ENCODE measurements at regions not wholly inside any gene's neighbourhood (a gene's known extent, or its start where the extent isn't known, plus 50 kb on each side); places are given as distances from the start of the nearest gene placed in this dataset.

DNA sequence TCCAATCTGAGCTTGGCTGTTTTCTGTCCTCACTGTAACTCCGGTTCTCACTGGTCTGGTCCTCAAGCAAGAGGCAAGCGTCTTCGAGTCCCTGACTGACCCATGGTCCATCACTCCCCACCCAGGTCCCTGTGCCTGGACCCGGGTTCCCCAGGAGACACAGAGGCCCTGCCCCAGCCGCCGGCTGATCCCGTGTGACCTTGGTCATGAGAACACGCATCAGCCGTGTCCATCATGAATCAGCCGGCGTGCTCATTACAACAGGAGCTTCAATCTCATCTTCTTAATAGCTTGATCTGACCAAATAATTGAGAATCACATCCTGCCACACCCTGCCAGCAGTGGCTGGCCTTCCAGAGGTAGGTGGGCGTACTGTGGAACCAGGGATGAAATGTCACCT lies 545.1 kb downstream of the BRD1 start:
- Histone ChIP-seq H3K27me3 (ENCODE audit: insufficient read depth, low read length) (peaks cover 88% of the 10 kb centered on the region), H3K27ac (ENCODE audit: low read depth, low read length) (no peak overlapping the region), H3K36me3 (ENCODE audit: control insufficient read depth in 1 of 2, insufficient read depth in 2 of 2, low read length in 2 of 2) (no peaks in the 10 kb centered on the region), H4K20me1 (ENCODE audit: insufficient read depth) (no peaks in the 10 kb centered on the region), H3K4me3 (replicated peaks in 1 of 2; ENCODE audit: low read depth in 1 of 2, low read length in 2 of 2) (no peak overlapping the region), H3K9me3 (ENCODE audit: control insufficient read depth in 1 of 2, insufficient read depth in 1 of 2, low read depth in 1 of 2, low read length in 2 of 2) (no peaks in the 10 kb centered on the region), H3K9me2 (ENCODE audit: insufficient read depth) (no peaks in the 10 kb centered on the region), H3K4me1 (ENCODE audit: control insufficient read depth in 1 of 2, insufficient read depth in 2 of 2, low read length in 2 of 2) (peaks cover 0 to 25% of the 10 kb centered on the region in 2 experiments; a peak in 2 of 4 replicates), H3K9ac (ENCODE audit: low read length) (no peak overlapping the region), H3K79me2 (ENCODE audit: insufficient read depth, low read length) (no peaks in the 10 kb centered on the region), H2AFZ (ENCODE audit: low read depth, low read length, poor library complexity, severe bottlenecking) (no peak overlapping the region), H3K4me2 (ENCODE audit: low read length) (no peak overlapping the region)
- CTCF ChIA-PET: no interaction called here
- no TSS peak for BruUV-seq (replicated peaks)
- POLR2A ChIA-PET: no interaction called here
- no peak for ATAC-seq
- RAD21 ChIA-PET (ENCODE audit: low non-redundant PET in 1 of 2, low total read pairs in 2 of 2, uncharacterized antibody in 2 of 2, unreplicated experiment in 2 of 2): no interaction called here
- TF ChIP-seq, protein P1, sequence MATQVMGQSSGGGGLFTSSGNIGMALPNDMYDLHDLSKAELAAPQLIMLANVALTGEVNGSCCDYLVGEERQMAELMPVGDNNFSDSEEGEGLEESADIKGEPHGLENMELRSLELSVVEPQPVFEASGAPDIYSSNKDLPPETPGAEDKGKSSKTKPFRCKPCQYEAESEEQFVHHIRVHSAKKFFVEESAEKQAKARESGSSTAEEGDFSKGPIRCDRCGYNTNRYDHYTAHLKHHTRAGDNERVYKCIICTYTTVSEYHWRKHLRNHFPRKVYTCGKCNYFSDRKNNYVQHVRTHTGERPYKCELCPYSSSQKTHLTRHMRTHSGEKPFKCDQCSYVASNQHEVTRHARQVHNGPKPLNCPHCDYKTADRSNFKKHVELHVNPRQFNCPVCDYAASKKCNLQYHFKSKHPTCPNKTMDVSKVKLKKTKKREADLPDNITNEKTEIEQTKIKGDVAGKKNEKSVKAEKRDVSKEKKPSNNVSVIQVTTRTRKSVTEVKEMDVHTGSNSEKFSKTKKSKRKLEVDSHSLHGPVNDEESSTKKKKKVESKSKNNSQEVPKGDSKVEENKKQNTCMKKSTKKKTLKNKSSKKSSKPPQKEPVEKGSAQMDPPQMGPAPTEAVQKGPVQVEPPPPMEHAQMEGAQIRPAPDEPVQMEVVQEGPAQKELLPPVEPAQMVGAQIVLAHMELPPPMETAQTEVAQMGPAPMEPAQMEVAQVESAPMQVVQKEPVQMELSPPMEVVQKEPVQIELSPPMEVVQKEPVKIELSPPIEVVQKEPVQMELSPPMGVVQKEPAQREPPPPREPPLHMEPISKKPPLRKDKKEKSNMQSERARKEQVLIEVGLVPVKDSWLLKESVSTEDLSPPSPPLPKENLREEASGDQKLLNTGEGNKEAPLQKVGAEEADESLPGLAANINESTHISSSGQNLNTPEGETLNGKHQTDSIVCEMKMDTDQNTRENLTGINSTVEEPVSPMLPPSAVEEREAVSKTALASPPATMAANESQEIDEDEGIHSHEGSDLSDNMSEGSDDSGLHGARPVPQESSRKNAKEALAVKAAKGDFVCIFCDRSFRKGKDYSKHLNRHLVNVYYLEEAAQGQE (IDR thresholded peaks at IDR 0.05; ENCODE audit: low read depth): no peak
- TF ChIP-seq, protein P2, sequence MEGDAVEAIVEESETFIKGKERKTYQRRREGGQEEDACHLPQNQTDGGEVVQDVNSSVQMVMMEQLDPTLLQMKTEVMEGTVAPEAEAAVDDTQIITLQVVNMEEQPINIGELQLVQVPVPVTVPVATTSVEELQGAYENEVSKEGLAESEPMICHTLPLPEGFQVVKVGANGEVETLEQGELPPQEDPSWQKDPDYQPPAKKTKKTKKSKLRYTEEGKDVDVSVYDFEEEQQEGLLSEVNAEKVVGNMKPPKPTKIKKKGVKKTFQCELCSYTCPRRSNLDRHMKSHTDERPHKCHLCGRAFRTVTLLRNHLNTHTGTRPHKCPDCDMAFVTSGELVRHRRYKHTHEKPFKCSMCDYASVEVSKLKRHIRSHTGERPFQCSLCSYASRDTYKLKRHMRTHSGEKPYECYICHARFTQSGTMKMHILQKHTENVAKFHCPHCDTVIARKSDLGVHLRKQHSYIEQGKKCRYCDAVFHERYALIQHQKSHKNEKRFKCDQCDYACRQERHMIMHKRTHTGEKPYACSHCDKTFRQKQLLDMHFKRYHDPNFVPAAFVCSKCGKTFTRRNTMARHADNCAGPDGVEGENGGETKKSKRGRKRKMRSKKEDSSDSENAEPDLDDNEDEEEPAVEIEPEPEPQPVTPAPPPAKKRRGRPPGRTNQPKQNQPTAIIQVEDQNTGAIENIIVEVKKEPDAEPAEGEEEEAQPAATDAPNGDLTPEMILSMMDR (IDR thresholded peaks at IDR 0.05 in 2 of 3, conservative IDR thresholded peaks at IDR 0.05 in 1 of 3; ENCODE audit: borderline replicate concordance in 1 of 3, insufficient read depth in 1 of 3, low read depth in 2 of 3, low read length in 2 of 3): no peak
- no peak for TF ChIP-seq RAD21 (IDR thresholded peaks at IDR 0.05; ENCODE audit: low read depth)
- no peak for TF ChIP-seq ZFX (IDR thresholded peaks at IDR 0.05)
- TF ChIP-seq ELF1 (IDR thresholded peaks at IDR 0.05; ENCODE audit: borderline replicate concordance, low read depth): no peak
- no peak for TF ChIP-seq FOSL1 (IDR thresholded peaks at IDR 0.05; ENCODE audit: low read depth)
- no peak for TF ChIP-seq EZH2 (IDR thresholded peaks at IDR 0.05)
- TF ChIP-seq EZH2phosphoT487 (IDR thresholded peaks at IDR 0.05; ENCODE audit: borderline replicate concordance): no peak
- TF ChIP-seq CEBPB (IDR thresholded peaks at IDR 0.05; ENCODE audit: low read depth): no peak
- no peak for TF ChIP-seq ZNF274 (IDR thresholded peaks at IDR 0.05; ENCODE audit: low read depth, low read length)
- no peak for TF ChIP-seq YY1 (IDR thresholded peaks at IDR 0.05; ENCODE audit: extremely low read depth, insufficient replicate concordance, low read depth, low read length)
- TF ChIP-seq SRF (IDR thresholded peaks at IDR 0.05; ENCODE audit: low read depth): no peak
- intact Hi-C loops (cut with micrococcal nuclease): no loop called here
- DNase-seq (ENCODE audit: low read depth, low spot score): no peak
